GM12873 (cell line): ENCODE measurements at regions not wholly inside any gene's neighbourhood (a gene's known extent, or its start where the extent isn't known, plus 50 kb on each side); places are given as distances from the start of the nearest gene placed in this dataset.

ENCODE experiments used
- TF ChIP-seq, protein P1 (sequence below): IDR thresholded peaks from 2 replicates; pipeline ENCODE4 v1.5.1; 2012; ENCODE audit warnings: low read depth, mild to moderate bottlenecking, moderate library complexity, low read length, control low read depth; ENCODE audit not compliant: insufficient read depth; ENCODE audit errors: missing control alignments

DNA sequence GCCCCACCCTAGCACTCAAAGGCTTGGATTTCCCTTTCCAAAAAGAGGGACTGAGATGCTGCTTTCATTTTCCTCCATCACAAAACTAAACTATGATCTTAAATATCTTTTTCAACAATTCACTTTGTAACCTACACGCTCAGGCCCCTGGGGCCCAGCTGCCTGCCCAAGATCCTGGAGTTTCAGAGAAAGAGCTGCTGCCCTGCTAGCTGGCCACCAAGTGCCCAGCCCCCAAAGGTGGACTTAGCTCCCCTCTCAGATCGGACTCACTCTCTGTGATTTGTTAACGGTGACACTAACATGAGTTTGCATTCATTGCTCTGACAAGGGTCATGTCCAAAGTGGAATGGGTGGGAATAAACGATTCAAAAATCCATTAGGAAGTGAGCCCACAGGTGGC is 119.6 kb upstream of the SMAD3 start:
- TF ChIP-seq, protein P1, sequence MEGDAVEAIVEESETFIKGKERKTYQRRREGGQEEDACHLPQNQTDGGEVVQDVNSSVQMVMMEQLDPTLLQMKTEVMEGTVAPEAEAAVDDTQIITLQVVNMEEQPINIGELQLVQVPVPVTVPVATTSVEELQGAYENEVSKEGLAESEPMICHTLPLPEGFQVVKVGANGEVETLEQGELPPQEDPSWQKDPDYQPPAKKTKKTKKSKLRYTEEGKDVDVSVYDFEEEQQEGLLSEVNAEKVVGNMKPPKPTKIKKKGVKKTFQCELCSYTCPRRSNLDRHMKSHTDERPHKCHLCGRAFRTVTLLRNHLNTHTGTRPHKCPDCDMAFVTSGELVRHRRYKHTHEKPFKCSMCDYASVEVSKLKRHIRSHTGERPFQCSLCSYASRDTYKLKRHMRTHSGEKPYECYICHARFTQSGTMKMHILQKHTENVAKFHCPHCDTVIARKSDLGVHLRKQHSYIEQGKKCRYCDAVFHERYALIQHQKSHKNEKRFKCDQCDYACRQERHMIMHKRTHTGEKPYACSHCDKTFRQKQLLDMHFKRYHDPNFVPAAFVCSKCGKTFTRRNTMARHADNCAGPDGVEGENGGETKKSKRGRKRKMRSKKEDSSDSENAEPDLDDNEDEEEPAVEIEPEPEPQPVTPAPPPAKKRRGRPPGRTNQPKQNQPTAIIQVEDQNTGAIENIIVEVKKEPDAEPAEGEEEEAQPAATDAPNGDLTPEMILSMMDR = no peak

DNA sequence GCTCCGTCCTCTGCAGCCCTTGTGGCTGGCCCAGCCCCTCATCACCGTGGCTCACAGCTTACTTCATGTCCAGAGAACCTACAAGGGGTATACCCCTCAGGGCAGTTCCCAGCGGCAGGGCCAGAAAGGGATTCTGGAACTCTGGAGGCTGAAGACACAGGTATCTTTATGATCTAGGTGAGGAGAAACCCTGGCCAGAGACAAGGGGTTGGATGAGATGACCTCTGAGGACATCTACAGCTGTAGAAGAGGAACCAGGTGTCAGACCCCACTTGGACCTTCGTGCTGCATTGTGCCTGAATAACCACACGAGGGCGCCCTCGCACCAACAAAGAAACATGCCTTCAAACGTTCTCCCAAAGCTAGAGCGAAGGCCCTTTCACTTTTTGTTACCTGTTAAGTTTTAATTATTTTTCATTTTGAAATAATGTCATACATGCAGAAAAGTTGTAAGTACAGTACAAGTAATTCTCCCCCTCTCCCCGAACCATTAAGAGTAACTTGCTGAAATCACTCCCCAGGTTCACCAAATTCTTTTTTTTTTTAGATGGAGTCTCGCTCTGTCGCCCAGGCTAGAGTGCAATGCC is 118.7 kb upstream of the SMAD3 start:
- TF ChIP-seq, protein P1 = peak; percentile 88

DNA sequence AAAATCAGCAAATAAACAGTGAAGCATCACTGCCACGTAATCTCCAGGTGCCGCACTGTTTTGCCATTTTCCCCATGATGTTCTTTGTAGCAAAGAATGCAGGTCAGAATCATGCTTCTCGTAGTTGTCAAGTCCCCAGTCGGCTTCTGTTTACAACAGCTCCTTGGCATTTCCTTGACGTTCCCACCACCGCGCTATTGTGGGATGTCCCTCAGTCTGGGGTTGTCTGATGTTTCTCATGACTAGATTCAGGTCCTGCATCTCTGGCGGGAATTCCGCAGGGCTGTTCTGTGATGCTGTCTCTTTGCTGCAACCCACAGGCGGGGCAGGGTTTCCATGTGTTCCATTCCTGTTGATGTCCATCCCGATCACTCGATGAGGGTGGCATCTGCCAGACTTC is 117.9 kb upstream of the SMAD3 start:
- TF ChIP-seq, protein P1 = no peak

DNA sequence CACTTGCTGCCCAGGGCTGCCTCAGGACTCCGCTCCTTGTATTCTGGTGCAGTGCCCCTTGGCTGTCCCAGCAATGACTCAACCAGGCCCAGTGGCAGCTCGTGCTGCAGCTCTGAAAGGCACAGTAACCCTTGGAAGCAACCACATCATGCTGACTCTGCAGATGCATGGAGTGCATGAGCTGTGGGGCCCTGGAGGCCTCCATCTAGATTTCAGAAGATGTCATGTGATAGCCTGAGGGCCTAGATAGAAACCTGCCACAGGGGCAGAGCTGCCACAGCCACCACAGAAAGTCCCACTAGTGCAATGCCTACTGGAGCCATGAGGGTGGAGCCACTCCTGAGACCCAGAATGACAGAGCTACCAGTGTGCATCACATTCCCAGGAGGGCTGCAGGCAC is 117.1 kb upstream of the SMAD3 start:
- TF ChIP-seq, protein P1 = no peak

DNA sequence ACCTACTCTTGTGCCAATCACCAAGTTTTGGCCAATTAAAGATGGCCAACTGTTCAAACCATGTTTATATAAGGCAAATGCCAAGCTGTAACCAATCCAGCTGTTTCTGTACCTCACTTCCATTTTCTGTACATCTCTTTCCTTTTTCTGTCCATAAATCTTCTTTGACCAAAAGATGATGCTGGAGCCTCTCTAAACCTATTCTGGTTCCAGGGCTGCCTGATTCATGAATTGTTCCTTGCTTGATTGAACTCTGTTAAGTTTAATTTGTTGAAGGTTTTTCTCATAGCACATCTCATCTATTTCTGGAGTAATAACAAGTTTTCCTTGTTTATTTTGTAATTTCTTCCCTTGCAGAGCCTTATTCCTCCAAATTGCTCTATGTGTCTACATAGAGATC is 115.3 kb upstream of the SMAD3 start:
- TF ChIP-seq, protein P1 = no peak

DNA sequence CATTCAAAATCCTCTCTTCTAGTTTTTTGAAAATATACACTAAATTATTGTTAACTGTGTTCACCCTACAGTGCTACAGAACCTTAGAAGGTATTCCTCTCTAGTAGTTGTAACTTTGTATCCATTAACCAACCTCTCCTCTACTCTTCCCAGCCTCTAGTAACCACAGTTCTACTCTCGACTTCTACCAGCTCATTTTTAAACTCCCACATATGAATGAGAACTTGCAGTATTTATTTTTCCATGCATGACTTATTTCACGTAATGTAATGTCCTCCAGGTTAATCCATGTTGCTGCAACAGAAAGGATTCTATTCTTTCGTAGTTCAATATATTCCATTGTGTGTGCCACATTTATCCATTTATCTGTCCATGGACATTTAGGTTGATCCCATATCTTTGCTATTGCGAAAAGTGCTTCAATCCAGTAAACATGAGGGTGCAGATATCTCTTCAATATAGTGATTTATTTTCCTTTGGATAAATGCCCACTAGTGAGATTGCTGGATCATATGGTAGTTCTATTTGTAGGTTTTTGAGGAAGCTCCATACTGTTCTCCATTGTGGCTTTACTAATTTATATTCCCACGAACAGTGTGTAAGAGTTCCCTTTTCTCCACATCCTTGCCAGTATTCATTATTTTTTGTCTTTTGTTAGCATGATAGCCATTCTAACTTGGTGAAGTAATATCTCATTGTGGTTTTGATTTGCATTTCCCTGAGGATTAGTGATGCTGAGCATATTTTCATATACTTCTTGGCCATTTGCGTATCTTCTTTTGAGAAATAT is 113.7 kb upstream of the SMAD3 start:
- TF ChIP-seq, protein P1 = no peak

DNA sequence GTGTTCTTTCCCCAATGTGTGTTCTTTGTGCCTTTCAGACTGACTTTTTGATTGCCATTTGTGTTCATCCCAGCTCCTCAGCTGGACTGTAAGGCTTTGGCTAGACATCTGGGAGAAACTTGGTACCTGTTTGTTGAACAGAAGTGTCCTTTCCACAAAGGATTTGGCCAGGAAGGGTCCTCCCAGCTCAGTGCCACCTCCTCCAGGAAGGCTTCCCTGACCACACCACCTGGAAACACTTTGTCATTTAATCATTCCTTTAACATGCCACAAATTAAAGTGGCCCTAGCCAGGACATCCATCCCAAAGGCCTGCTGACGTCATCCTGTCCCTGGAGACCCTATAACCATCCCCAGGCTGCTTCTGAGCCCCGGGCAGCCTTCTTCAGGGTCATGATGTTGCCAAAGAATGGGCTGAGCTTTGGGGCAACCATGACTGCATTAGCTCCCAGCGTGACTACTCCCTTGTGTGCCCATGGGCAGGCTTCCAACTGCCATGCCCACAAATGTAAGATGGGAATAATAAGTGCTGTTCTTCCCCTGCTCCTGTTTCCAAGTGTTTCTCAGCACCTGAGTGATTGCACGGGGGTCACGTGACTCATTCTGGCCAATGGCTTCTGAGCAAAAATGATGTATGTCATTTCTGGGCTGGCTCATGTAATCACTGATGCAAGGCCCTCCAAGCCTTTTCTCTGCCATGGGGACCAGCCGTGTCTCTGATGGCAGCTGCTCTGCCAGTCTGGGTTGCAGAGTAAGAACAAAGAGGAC is 112.5 kb upstream of the SMAD3 start:
- TF ChIP-seq, protein P1 = no peak
